ENCODE measurements at regions not wholly inside any gene's neighbourhood (a gene's known extent, or its start where the extent isn't known, plus 50 kb on each side); places are given as distances from the start of the nearest gene placed in this dataset.
"Not testable (repeated sequence)": the region's sequence is repeated elsewhere in the genome, so short reads cannot be mapped to it uniquely, and the experiment has no call there.

DNA sequence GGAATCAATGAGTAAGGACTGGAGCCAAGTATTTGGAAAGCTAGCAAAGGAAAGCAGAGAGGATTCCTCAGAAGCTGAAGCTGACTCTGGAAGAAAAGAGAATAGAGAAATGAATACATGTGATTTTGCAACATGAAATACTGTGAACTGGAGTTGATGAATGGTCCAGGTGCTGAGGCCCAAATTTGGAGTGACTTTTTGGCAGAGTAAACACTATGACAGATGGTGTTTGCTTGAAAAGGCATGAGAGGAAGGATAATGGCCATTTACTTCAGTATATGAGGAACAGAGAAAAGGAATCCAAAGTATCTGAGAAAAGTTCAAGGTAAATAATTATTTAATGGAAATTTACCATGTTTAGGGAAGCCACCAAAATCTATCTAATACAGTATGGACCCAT lies 236.7 kb downstream of the SLITRK2 start:
- ATAC-seq (ENCODE audit: low read depth in 2 of 2) (no peak), DNase-seq (no peak)
- Mint-ChIP-seq H3K27ac (no peak overlapping the region), H3K4me3 (no peak overlapping the region), H3K9me3 (peaks cover 0 to 12% (median 2%) of the 10 kb centered on the region in 7 donors), H3K27me3 (no peaks in the 10 kb centered on the region), H3K4me1 (no peaks in the 10 kb centered on the region), H3K36me3 (no peaks in the 10 kb centered on the region)

DNA sequence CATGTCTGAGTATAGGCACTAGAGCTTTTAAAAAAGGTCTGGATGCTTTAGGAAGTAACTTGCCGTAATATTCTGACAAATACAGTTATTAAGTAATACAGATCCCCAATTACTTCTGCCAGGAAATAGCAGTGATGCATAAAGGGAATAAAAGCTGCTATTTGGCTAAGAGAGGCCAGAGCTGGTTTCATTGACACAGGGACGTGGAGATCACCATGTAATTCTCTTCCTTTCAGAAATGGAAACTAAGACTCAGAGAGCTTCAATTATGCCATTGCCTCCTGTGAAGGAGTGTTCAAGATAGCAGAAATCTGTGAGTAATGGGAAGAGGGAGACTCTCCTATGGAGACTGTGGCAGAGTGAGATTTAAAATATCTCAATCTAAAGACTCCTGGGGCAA lies 238.1 kb downstream of the SLITRK2 start:
- no peaks in the 10 kb centered on the region for H3K27me3 Mint-ChIP-seq
- H3K9me3 Mint-ChIP-seq: peaks cover 0 to 8% (median 5%) of the 10 kb centered on the region in 7 donors
- DNase-seq (no peak), ATAC-seq (ENCODE audit: low read depth in 2 of 2) (no peak)
- H3K36me3 Mint-ChIP-seq: no peaks in the 10 kb centered on the region
- H3K4me1 Mint-ChIP-seq: no peaks in the 10 kb centered on the region
- no peak overlapping the region for H3K4me3 Mint-ChIP-seq
- H3K27ac Mint-ChIP-seq: no peak overlapping the region

- ATAC-seq (ENCODE audit: low read depth in 2 of 2) (no peak), DNase-seq (no peak)
- Mint-ChIP-seq H3K27ac (no peak overlapping the region), H3K27me3 (no peaks in the 10 kb centered on the region), H3K4me3 (no peak overlapping the region), H3K9me3 (peaks cover 0 to 7% (median 2%) of the 10 kb centered on the region in 7 donors), H3K4me1 (no peaks in the 10 kb centered on the region), H3K36me3 (no peaks in the 10 kb centered on the region)
These were observed 239.0 kb downstream of the SLITRK2 start for GRCh38 chrX:146056511-146057081.

GRCh38 chrX:146064156-146064555 lies 246.5 kb downstream of the SLITRK2 start:
- Mint-ChIP-seq H3K4me1 (no peaks in the 10 kb centered on the region), H3K27ac (no peak overlapping the region), H3K36me3 (no peaks in the 10 kb centered on the region), H3K4me3 (no peak overlapping the region), H3K27me3 (no peaks in the 10 kb centered on the region), H3K9me3 (peaks cover 0 to 10% (median 1%) of the 10 kb centered on the region in 7 donors)
- DNase-seq (no peak), ATAC-seq (ENCODE audit: low read depth in 2 of 2) (no peak)

- H3K4me3 Mint-ChIP-seq: no peak overlapping the region
- H3K36me3 Mint-ChIP-seq: no peaks in the 10 kb centered on the region
These were observed 273.1 kb downstream of the SLITRK2 start for GRCh38 chrX:146090732-146091131.

GRCh38 chrX:146109362-146109761 lies 291.7 kb downstream of the SLITRK2 start:
- no peaks in the 10 kb centered on the region for H3K36me3 Mint-ChIP-seq
- no peaks in the 10 kb centered on the region for H3K27me3 Mint-ChIP-seq
- DNase-seq (no peak), ATAC-seq (ENCODE audit: low read depth in 2 of 2) (no peak)
- peaks cover under 1 to 21% (median 6%) of the 10 kb centered on the region in 7 donors for H3K9me3 Mint-ChIP-seq
- H3K4me1 Mint-ChIP-seq: no peaks in the 10 kb centered on the region
- H3K27ac Mint-ChIP-seq: no peak overlapping the region
- no peak overlapping the region for H3K4me3 Mint-ChIP-seq

More at GRCh38 chrX:146090732-146091131, 273.1 kb downstream of the SLITRK2 start:
- no peak overlapping the region for H3K27ac Mint-ChIP-seq
- H3K4me1 Mint-ChIP-seq: no peaks in the 10 kb centered on the region
- no peaks in the 10 kb centered on the region for H3K27me3 Mint-ChIP-seq
- H3K9me3 Mint-ChIP-seq: peaks cover 0 to 11% (median 2%) of the 10 kb centered on the region in 7 donors
- ATAC-seq (ENCODE audit: low read depth in 2 of 2): no peak
- no peak for DNase-seq

DNA sequence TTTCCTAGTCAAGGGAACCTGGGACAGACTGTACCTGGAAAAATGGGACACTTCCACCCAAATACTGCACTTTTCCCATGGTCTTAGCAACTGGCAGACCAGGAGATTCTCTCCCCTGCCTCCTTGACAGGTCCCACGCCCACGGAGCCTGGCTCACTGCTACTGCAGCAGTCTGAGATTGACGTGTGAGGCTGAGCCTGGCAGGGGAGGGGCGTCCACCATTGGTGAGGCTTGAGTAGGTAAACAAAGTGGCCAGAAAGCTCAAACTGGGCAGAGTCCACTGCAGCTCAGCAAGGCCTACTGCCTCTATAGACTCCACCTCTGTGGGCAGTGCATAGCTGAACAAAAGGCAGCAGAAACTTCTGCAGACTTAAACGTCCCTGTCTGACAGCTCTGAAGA lies 301.4 kb downstream of the SLITRK2 start:
- not testable (repeated sequence) for H3K4me3 Mint-ChIP-seq; H3K27me3 Mint-ChIP-seq; H3K27ac Mint-ChIP-seq; H3K9me3 Mint-ChIP-seq; ATAC-seq (ENCODE audit: low read depth in 2 of 2); H3K4me1 Mint-ChIP-seq; DNase-seq; H3K36me3 Mint-ChIP-seq

- no peaks in the 10 kb centered on the region for H3K36me3 Mint-ChIP-seq
- H3K27ac Mint-ChIP-seq: no peak overlapping the region
These were observed 310.0 kb downstream of the SLITRK2 start for GRCh38 chrX:146127617-146128016.

GRCh38 chrX:146141221-146141620 lies 323.6 kb downstream of the SLITRK2 start:
- H3K4me3 Mint-ChIP-seq: no peak overlapping the region
- H3K27me3 Mint-ChIP-seq: no peaks in the 10 kb centered on the region
- no peak for DNase-seq
- peaks cover 0 to 8% (median 0%) of the 10 kb centered on the region in 7 donors for H3K9me3 Mint-ChIP-seq
- H3K27ac Mint-ChIP-seq: no peak overlapping the region
- no peaks in the 10 kb centered on the region for H3K36me3 Mint-ChIP-seq
- no peaks in the 10 kb centered on the region for H3K4me1 Mint-ChIP-seq
- ATAC-seq (ENCODE audit: low read depth in 2 of 2): no peak

More at GRCh38 chrX:146127617-146128016, 310.0 kb downstream of the SLITRK2 start:
- DNase-seq: no peak
- Mint-ChIP-seq H3K4me3 (no peak overlapping the region), H3K27me3 (no peaks in the 10 kb centered on the region), H3K4me1 (no peaks in the 10 kb centered on the region), H3K9me3 (peaks cover 0 to 11% (median 3%) of the 10 kb centered on the region in 7 donors)
- no peak for ATAC-seq (ENCODE audit: low read depth in 2 of 2)

GRCh38 chrX:146144039-146144438 lies 326.4 kb downstream of the SLITRK2 start:
- no peaks in the 10 kb centered on the region for H3K4me1 Mint-ChIP-seq
- no peaks in the 10 kb centered on the region for H3K27me3 Mint-ChIP-seq
- no peak overlapping the region for H3K27ac Mint-ChIP-seq
- no peak for ATAC-seq (ENCODE audit: low read depth in 2 of 2)
- no peak overlapping the region for H3K4me3 Mint-ChIP-seq
- DNase-seq: no peak
- H3K9me3 Mint-ChIP-seq: peaks cover 0 to 8% (median 0%) of the 10 kb centered on the region in 7 donors
- no peaks in the 10 kb centered on the region for H3K36me3 Mint-ChIP-seq

- no peaks in the 10 kb centered on the region for H3K4me1 Mint-ChIP-seq
- ATAC-seq (ENCODE audit: low read depth in 2 of 2): no peak
- DNase-seq: no peak
- no peak overlapping the region for H3K27ac Mint-ChIP-seq
- no peak overlapping the region for H3K4me3 Mint-ChIP-seq
- H3K36me3 Mint-ChIP-seq: no peaks in the 10 kb centered on the region
- H3K9me3 Mint-ChIP-seq: peaks cover 0 to 2% (median 0%) of the 10 kb centered on the region in 7 donors
- no peaks in the 10 kb centered on the region for H3K27me3 Mint-ChIP-seq
These were observed 336.6 kb downstream of the SLITRK2 start for GRCh38 chrX:146154191-146154590.

- Mint-ChIP-seq H3K9me3 (peaks cover 0 to 8% (median 2%) of the 10 kb centered on the region in 7 donors), H3K36me3 (no peaks in the 10 kb centered on the region), H3K4me3 (no peak overlapping the region), H3K27ac (no peak overlapping the region), H3K27me3 (no peaks in the 10 kb centered on the region), H3K4me1 (no peaks in the 10 kb centered on the region)
- no peak for ATAC-seq (ENCODE audit: low read depth in 2 of 2)
- DNase-seq: no peak
These were observed 343.0 kb downstream of the SLITRK2 start for GRCh38 chrX:146160443-146161203.

- H3K4me1 Mint-ChIP-seq: no peaks in the 10 kb centered on the region
- no peaks in the 10 kb centered on the region for H3K36me3 Mint-ChIP-seq
- H3K27me3 Mint-ChIP-seq: no peaks in the 10 kb centered on the region
- H3K4me3 Mint-ChIP-seq: no peak overlapping the region
- H3K27ac Mint-ChIP-seq: no peak overlapping the region
- no peak for DNase-seq
- H3K9me3 Mint-ChIP-seq: peaks cover 0 to 10% (median 2%) of the 10 kb centered on the region in 7 donors
- no peak for ATAC-seq (ENCODE audit: low read depth in 2 of 2)
These were observed 356.1 kb downstream of the SLITRK2 start for GRCh38 chrX:146173742-146174141.

GRCh38 chrX:146181858-146182257 lies 364.2 kb downstream of the SLITRK2 start:
- no peak for ATAC-seq (ENCODE audit: low read depth in 2 of 2)
- DNase-seq: no peak
- peaks cover 0 to 6% (median 2%) of the 10 kb centered on the region in 7 donors for H3K9me3 Mint-ChIP-seq

More at GRCh38 chrX:146181858-146182257, 364.2 kb downstream of the SLITRK2 start:
- H3K4me3 Mint-ChIP-seq: no peak overlapping the region
- no peaks in the 10 kb centered on the region for H3K4me1 Mint-ChIP-seq
- no peaks in the 10 kb centered on the region for H3K27me3 Mint-ChIP-seq
- H3K36me3 Mint-ChIP-seq: no peaks in the 10 kb centered on the region
- no peak overlapping the region for H3K27ac Mint-ChIP-seq
